ENCODE measurements at regions not wholly inside any gene's neighbourhood (a gene's known extent, or its start where the extent isn't known, plus 50 kb on each side); places are given as distances from the start of the nearest gene placed in this dataset.

DNA sequence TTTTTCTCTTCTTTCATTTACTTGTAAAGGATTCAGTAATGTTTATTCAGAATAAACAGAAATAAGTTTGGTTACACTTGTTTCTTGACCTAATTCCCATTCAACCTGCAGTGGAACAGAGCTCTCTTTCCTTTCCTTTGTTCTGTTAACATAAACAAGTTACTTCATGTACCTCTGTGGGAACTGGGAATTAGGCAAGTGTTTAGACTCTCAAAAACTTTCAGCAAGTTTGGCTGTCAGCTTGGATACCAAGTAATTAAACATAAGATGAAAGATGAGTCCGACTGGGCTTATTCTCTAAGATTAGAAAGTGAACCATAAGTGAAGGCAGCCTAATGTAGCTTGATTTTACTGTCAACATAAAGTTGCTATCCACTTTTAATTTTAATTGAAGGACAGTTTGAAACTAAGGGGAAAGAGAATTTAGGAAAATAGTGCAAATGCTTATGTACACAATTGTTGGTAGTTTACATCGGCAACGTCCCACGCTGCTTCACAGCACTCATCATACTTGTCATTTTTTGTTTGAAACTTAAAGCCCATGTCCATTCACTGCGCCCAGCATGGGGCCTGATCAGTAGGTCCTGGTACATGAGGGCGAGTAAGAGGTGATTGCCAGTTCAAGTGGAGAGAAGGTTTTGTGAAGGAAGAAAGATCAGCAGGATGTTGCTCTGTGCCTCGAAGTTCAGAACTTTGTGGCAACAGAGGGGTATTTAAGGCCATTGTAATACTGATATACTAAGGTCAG, 113.0 kb downstream of the PLEKHG1 start:
- no peak for DNase-seq (ENCODE audit: low read depth)

DNA sequence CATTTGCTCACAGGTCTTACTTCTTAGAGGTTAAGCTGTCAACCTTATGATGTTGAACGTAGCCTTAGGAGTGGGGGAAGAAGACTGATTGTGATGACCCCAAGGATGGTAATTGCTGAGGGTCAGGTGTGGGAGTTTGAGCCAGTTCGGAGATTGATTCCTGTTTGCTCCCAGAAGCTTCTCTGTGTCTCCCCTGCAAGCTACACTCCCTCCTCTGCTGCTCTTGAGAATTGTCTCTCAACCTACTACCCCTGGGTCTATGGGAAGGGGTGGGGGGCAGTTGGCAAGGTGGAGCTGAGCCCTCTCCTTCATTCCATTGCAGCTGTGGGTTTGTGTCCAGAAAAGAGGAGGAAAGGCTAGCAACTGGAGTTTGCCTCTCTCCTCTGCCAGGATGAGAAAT, 113.8 kb downstream of the PLEKHG1 start:
- no peak for DNase-seq (ENCODE audit: low read depth)

DNA sequence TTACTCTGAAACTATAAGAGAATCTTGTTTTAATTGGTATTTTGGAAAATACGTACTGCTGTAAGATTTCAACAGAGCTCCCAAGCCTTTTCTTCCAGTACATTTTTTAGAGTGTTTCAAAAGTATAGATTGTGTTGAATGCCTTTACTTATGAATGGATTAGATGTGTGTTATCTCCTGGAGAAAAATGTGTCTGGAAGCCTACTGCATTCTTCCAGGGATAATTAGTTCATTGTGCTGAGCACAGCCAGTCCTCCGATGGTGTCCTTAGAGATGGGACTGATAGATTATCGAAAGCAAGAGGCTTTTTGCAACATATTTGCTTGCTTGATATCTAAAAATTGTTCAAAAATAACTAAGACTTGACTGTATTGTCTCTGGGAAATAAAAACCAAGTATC, 114.2 kb downstream of the PLEKHG1 start:
- DNase-seq (ENCODE audit: low read depth): no peak

DNA sequence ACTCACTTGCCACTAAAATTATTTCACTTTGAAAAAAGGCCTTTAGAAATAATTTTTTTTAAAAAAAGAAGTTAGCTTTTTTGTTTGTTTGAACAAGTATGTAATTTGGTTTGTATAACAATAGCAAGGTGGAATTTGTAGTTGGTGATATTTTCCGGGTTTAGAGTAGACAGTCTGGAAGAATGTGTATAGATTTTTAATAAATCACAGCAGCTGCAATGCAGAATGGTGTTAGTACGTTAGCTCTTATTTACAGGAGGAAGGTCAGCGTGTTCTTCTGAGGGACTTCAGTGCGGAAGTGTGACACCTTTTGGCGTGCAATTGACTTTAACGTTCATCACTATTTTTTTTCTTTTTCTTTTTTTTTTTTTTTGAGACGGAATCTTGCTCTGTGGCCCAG, 115.4 kb downstream of the PLEKHG1 start:
- no peak for DNase-seq (ENCODE audit: low read depth)

DNA sequence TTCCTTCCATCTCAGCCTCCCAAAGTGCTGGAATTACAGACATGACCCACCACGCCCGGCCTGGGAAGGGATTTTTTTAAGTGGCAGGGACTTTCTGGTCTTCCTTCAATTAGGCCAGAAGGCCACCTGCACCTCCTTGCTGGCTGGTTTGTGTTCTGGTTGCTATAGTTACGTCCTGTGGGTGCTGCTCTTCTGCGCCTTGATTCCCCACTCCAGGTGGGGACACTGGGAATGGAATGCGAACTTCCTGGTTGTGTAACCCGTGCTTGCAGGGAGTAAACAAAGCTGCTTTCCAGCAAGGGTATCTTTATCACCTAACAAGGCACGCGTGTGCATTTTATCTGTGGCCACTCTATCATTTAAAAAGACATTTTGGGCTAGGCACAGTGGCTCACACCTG, 117.7 kb downstream of the PLEKHG1 start:
- DNase-seq (ENCODE audit: low read depth): no peak

DNA sequence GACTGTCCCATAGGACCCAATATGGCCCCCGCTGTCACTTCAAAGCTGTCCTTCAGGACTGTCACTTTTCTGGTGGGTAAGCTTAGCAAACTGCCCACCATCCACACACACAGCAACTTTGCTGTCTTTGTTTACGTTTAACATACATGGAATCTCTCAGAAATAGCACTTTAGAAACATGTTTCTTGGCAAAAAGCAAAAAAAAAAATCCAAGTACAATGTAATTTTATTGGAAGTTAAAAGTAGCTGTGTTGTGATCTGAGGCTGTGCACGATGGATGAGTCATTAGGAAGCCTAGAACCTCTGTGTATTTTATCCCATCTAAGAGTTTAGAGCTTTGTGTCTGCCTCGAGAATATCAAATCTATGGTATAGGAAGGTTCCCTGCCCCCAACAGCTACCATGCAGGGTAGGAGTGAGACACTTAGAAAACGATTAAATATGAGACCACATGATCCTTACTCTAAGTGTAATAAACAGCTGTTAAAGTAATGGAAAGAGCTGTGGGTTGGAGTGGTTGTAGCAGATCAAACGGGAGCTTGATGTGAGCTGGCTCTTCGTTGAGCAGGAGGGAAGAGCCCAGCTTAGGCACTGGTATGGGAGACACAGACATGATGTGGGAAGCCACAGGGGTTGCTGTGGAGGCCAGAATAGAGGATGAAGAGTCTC, 119.5 kb downstream of the PLEKHG1 start:
- no peak for DNase-seq (ENCODE audit: low read depth)

DNA sequence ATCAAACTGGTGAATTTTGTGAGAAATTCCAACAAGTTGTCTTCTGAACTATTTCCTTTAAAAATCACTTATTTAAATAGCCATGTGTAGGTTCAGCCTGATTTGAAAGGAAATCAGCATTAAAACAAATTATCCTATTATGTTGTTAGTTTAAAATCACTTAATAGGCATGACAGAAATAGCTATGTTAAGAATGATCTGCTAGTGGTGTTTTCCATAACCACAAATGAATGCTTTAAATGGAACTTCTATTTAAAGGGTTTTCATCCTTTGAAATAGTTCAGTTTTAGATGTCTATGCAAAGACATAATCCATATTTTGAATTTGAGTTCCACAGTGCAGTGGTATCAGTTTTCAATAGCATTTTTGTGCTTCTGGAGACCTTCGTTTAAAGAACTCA, 120.1 kb downstream of the PLEKHG1 start:
- no peak for DNase-seq (ENCODE audit: low read depth)

DNA sequence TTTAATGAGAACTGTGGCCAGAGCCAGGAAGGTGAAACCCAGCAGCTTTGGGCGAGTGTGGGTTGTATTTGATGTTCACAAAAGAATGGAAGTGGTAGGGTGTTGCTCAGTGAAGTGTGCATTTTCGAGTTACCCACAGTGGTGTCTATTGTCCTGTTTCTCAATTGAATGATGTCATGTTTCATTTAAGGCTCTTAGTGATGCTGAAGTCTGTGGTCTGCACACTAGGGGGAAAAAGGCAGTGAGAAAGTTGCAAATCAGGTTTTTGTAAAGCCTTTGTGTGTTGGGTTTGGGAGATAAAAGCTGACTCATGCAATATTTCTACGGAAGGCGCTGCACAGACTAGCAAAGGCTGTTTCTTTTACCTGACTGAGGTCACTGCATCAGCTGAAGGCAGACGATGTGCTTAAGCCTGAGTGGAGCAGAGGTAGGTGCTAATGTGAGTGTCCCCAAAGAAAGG, 121.1 kb downstream of the PLEKHG1 start:
- no peak for DNase-seq (ENCODE audit: low read depth)

DNA sequence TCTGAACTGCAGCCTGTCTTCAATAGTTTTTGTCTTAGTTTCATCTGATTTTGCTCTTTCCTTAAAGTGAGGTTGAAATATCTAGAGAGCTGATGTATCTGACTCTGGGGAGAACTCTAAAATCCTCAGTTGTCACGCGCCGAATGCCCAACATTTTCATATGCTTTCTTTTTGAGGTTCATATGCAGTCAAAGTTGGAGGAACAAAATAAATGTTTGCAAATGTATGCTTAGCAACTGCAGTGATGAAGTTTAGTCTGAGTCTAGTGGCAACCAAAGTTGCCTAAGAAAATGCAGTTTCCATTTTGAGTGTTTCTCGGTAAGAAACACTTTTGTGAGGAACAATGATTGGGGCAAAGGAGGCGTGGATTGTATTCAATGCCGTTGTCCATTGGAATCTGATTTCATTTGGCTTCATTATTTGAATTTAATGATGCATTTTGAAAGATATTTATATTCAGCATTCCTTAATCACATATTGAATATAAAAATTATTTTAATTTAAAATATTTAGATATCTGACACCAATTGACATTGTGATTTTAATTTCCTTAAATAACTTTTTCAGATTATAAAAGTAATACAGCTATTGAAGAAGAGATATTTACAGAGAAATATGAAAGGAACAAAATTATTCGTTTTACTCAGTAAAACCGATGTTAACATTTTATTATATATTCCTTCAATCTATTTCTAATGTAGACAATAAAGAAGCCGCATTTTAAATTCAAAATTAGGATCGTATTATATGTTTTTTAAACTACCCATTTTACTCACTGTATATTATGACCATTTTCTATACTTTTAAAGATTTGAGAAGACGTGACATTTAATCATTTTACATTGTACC, 122.0 kb downstream of the PLEKHG1 start:
- DNase-seq (ENCODE audit: low read depth): no peak

DNA sequence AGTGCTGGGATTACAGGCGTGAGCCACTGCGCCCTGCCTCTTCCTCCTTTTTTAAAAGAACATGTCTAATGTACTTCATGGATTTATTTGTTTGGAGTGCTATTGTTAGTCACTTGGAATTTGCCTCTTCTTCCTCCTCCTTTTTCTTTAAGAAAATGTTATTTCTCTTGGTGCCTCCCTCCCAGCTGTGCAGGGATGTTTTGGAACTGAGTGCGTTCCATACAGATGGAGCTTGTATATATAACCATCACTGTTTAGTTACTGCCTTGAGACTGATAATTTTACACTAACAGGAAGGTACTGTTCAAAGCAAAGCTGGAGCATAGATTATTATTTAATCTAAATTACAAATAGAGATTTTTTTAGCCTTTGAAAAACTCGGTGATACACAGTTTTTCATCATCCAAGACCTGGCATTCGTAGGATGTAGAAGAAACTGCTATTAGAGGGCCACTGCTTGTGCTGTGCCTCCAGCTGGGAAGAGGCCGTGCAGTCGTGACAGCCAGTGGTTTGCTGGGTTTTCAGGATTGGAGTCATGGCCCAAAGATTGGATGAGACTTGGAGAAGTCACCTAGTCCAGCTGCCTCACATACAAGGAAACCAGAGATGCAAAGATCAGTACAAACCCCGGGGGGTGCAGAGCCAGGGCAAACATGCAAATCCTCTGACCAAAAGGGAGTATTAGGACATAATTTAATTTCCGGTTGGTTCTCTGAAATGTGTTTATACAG, 123.1 kb downstream of the PLEKHG1 start:
- no peak for DNase-seq (ENCODE audit: low read depth)

DNA sequence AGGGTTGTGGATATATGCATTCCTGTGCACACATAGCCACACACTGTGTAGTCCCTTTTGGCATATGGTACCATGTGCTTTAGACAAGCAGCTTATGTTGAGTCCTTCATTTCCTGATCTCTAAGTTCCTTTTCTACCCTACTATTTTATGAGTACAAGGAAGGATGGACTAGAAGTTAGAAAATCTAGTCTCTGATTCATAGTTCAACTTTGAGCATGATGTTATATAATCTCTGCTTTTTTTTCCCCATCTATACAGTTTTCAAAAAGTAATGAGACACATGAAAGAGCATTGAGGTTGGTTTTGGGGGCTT, 123.6 kb downstream of the PLEKHG1 start:
- DNase-seq (ENCODE audit: low read depth): no peak

DNA sequence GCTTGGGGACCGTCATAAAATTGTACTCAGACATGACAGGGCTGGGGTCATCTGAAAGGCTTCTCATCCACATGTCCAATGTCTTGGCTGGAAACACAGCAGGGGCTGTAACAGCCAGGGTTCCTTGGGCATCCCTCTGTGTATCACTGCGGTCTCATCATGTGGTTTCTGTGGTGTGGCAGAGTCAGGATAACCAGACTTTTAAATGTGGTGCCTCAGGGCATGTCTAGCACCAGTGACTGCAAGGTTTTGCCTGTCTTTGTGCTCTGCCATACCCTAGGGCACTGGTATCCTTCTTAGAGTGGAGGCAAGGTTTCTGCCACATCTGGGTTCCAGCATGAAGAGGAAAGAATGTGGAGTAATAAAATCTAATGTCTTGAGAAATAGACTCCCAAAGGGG, 124.2 kb downstream of the PLEKHG1 start:
- DNase-seq (ENCODE audit: low read depth): no peak

DNA sequence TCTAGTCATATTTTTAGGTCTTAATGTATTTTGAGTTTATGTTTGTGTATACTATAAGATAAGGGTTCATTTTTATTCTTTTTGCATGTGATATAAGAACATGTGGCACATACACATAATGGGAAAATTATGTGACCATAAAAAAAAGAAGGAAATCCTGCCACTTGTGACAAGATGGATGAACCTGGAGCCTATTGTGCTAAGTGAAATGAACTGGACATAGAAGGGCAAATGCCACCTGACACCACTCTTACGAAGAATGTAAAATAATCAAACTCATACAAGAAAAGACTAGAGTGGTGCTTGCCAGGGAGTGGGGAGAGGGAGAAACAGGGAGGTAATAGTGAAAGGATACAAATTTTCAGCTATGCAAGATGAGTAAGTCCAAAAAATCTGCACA, 126.1 kb downstream of the PLEKHG1 start:
- DNase-seq (ENCODE audit: low read depth): no peak

DNA sequence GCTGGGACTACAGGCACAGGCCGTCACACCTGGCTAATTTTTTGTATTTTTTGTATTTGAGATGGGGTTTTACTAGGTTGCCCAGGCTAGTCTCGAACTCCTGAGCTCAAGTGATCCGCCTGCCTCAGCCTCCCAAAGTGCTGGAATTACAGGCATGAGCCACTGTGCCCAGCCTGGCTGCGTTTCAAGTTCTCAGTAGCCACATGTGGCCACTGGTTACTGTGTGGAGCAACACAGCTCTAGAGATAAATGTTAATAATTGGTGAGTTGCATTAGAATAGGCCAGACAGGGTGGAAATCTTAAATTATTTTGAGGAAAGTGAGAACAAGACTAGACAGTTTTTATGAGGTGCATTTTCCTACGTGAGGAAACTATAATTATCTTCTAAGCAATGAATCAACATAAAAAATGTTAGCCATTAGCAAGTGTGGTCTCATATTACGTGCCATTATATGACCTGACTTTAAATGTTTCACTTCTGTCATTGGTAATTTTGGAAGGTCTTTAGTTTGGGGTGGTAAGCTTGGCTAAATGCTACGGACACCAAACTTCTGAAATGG, 129.6 kb downstream of the PLEKHG1 start:
- DNase-seq (ENCODE audit: low read depth): no peak

DNA sequence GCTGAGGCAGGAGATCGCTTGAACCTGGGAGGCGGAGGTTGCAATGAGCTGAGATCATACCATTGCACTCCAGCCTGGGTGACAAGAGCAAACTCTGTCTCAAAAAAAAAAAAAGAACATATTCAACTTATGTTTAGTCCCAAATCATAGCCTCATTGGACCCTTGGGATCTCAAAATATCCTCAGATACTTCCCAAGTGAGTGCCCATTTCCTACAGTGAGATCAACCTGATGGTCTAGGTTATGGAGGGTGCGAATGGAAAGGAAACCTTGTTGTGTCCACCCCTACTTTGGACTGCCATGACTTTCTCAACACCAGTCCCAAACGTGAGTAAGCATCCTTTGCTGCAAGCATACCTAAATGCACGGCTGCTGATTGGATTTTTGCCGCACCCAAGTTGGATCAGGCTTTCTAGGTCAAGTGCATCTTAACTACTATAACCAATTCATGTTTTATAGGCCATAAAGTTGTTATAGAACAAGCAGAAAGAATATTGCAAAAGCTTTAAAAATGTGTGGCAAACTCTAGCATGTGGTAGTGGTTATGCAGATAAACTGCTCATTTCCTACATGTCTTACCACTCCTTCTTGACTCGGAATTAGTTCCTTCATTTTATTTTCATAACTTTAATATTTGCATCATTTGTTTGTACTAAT, 131.2 kb downstream of the PLEKHG1 start:
- DNase-seq (ENCODE audit: low read depth): no peak

DNA sequence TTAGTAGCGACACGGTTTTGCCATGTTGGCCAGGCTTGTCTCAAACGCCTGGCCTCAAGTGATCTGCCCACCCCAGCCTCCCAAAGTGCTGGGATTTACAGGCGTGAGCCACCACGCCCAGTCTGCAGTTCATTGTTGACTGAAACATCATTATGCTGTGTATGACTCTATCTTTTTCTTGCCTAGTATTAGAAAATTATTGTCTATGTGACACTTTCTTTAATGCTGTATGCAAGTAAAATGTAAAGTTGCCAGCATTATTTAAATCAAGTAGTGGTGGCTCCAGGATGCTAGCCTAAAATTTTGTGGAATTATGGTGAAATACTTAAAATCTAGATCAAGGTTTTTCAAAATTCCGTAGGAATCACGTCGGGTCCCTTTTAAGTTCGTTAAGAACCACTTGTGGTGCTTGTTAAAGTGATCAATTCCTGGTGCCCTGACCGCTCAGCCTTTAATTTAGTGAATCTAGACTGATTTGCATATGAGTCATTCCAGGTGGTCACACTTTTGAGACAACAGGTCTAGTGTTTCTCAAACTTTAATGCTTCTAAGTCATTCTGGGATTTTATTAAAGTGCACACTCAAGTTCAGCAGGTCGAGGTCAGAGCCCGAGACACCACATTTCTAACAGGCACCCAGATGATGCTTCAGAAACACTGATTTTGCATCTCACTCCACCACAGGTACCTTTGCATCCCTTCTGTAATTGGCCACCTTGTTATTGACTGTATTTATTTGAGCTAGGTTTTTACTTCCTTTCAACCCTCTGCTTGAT, 132.6 kb upstream of the MTHFD1L start:
- DNase-seq (ENCODE audit: low read depth): no peak

DNA sequence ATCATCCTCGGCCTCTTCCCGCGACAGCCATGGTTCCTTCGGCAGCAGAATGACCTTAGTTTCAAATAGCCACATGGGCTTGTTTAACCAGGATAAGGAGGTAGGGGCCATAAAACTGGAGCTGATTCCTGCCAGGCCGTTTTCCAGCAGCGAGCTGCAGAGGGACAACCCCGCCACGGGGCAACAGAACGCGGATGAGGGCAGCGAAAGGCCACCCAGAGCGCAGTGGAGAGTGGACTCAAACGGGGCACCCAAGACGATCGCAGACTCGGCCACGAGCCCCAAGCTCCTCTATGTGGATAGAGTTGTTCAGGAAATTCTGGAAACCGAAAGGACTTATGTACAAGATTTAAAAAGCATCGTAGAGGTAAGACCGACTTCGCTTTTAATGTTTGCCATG, 131.8 kb upstream of the MTHFD1L start:
- no peak for DNase-seq (ENCODE audit: low read depth)

DNA sequence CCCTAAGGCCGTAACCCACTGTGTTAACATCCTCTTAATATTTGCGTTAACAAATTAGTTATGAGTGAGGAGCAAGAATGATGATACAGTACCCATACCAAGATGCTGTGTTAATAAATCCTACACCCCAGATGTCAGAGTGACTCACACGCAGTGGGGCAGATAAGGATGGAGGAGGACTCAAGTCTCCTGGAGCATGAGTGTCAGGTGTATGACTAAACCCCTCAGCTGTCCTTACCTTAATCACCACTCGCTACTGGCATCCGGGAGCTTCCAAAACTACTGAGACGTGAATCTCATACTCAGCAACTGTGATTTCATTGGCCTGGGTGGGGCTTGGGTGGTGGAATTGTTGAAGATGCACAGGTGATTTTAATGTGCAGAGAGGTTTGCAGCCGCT, 131.3 kb upstream of the MTHFD1L start:
- DNase-seq (ENCODE audit: low read depth): no peak

DNA sequence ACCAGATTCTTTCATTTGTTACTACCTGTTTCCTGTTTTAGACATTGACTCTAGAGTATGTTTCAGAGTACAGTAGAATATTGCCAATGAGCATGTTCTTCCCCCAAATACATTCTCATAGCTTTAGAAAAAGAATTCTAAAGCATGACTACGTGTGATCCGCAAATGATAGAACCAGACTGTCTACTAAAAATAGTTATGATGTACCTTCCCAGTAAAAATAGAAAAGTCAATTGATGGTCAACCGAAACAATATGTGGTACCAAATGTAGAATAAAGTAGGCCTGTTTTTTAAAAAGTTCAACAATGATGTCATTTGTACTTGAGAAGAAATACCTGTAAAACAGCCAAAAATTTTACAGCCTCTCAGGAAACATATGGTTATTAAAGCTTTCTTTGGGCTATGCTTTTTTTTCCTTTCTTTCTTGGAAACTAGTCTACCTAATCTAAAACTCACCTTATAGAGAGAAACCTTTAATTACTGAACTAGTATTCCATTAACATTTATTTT, 130.1 kb upstream of the MTHFD1L start:
- no peak for DNase-seq (ENCODE audit: low read depth)

DNA sequence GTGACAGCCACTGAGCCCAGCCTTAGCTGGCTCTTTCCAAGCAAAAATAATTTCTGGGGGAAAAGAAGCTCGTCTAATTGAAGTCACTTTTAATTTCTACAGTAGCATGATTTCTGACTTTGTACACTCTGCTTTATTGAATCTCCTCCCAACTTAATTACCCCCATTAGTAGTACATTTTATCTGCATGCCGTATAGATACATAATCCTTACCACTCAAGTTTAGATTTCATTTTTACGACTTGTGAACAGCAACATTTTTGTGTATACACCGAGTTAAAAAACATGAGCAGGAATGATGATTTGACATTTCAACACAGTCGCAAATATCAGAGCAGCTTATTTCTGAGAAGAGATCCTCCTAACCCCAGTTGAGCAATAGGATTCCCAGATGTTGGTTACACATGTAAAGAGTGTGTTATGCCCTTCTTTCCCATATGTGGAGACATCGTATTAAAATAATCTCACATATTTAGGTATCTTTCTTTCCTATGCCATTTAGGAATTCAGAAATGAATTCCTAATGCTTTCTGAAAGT, 127.3 kb upstream of the MTHFD1L start:
- no peak for DNase-seq (ENCODE audit: low read depth)

Data from activated T-cell treated with anti-CD3 and anti-CD28 coated beads for 48 hours (primary cell).